MCF 10A (cell line): ENCODE measurements at regions not wholly inside any gene's neighbourhood (a gene's known extent, or its start where the extent isn't known, plus 50 kb on each side); places are given as distances from the start of the nearest gene placed in this dataset.

Experiments used
- BruUV-seq: library from RNA; stranded (reverse); fragments of 400-500 nt; replicated peaks from 2 replicates; lab custom pipeline; 2021; lab: Mats Ljungman, UMichigan
- CTCF ChIA-PET: fragments of 300-600 bp; sonication (Branson Sonifier 250); formaldehyde crosslinking; extraction: SDS; loops from one replicate; lab custom pipeline; 2021; ENCODE audit warnings: antibody characterized with exemption, inconsistent platforms; lab: Yijun Ruan, JAX
- POLR2A ChIA-PET: fragments of 300-600, 350-650 bp; sonication (Branson Sonifier 250); formaldehyde crosslinking; extraction: SDS; loops from one replicate; lab custom pipeline; 2020; ENCODE audit warnings: antibody characterized with exemption, inconsistent platforms; lab: Yijun Ruan, JAX
- DNase-seq: peaks from one replicate; pipeline ENCODE4 v3.0.0-alpha.2; 2018; ENCODE audit not compliant: unreplicated experiment
- H3K27ac Mint-ChIP-seq: one replicate; pipeline ENCODE4 v1.8.0; 2022; ENCODE audit warnings: mild to moderate bottlenecking, low read depth, mixed read lengths; ENCODE audit not compliant: unreplicated experiment
- H3K27me3 Mint-ChIP-seq: one replicate; pipeline ENCODE4 v1.8.0; 2022; ENCODE audit warnings: mixed read lengths; ENCODE audit not compliant: insufficient read depth, unreplicated experiment
- H3K36me3 Mint-ChIP-seq: one replicate; pipeline ENCODE4 v1.8.0; 2022; ENCODE audit warnings: mild to moderate bottlenecking, moderate library complexity, mixed read lengths; ENCODE audit not compliant: insufficient read depth, unreplicated experiment
- H3K4me1 Mint-ChIP-seq: one replicate; pipeline ENCODE4 v1.8.0; 2022; ENCODE audit warnings: mixed read lengths; ENCODE audit not compliant: insufficient read depth, unreplicated experiment
- H3K4me3 Mint-ChIP-seq: one replicate; pipeline ENCODE4 v1.8.0; 2022; ENCODE audit warnings: mild to moderate bottlenecking, moderate library complexity, mixed read lengths; ENCODE audit not compliant: unreplicated experiment
- H3K9me3 Mint-ChIP-seq: one replicate; pipeline ENCODE4 v1.8.0; 2022; ENCODE audit warnings: mixed read lengths; ENCODE audit not compliant: unreplicated experiment
- CTCF ChIP-seq: fragments of 200-600 bp; IDR thresholded peaks from one replicate; pipeline ENCODE4 v1.8.0; 2022; ENCODE audit warnings: antibody characterized with exemption, mild to moderate bottlenecking; ENCODE audit not compliant: unreplicated experiment
- intact Hi-C: fragments of 100-400 bp; cut with micrococcal nuclease; formaldehyde crosslinking; loops from 2 replicates; pipeline ENCODE4 v1.14.1; 2022

- CTCF ChIA-PET = no interaction called here
- intact Hi-C loops = no loop called here
- Mint-ChIP-seq H3K4me3 (no peak overlapping the region), H3K36me3 (no peaks in the 10 kb centered on the region), H3K4me1 (no peaks in the 10 kb centered on the region), H3K27ac (no peak overlapping the region), H3K27me3 (no peaks in the 10 kb centered on the region), H3K9me3 (no peaks in the 10 kb centered on the region)
- POLR2A ChIA-PET = no interaction called here
- BruUV-seq = no TSS peak
- peak; percentile 38 for DNase-seq
- no peak for TF ChIP-seq CTCF
Observed at GRCh38 chr9:29966247-29966646, 2393.0 kb upstream of the C9orf72 start.

GRCh38 chr9:29968831-29969230 lies 2395.6 kb upstream of the C9orf72 start:
- TF ChIP-seq CTCF = no peak
- ChIA-PET POLR2A (no interaction called here), CTCF (interaction anchor here (0.7 to 1.4 kb wide), 3 partner anchors 8 to 672 kb away, joined by 3 read pairs; no protein-coding TSS in a partner anchor)
- Mint-ChIP-seq H3K27me3 (no peaks in the 10 kb centered on the region), H3K4me1 (no peaks in the 10 kb centered on the region), H3K9me3 (no peaks in the 10 kb centered on the region), H3K27ac (no peak overlapping the region), H3K36me3 (no peaks in the 10 kb centered on the region), H3K4me3 (no peak overlapping the region)
- DNase-seq = no peak
- intact Hi-C loops = no loop called here
- BruUV-seq = no TSS peak

- BruUV-seq = no TSS peak
- intact Hi-C loops = no loop called here
- no peaks in the 10 kb centered on the region for H3K36me3 Mint-ChIP-seq
Observed at GRCh38 chr9:29969408-29969807, 2396.1 kb upstream of the C9orf72 start.

More at GRCh38 chr9:29969408-29969807, 2396.1 kb upstream of the C9orf72 start:
- no peaks in the 10 kb centered on the region for H3K4me1 Mint-ChIP-seq
- ChIA-PET POLR2A (no interaction called here), CTCF (interaction anchor here (1.1 to 1.4 kb wide), 2 partner anchors 9 to 11 kb away, joined by 3 read pairs; no protein-coding TSS in a partner anchor)
- H3K9me3 Mint-ChIP-seq = no peaks in the 10 kb centered on the region
- H3K4me3 Mint-ChIP-seq = no peak overlapping the region
- no peaks in the 10 kb centered on the region for H3K27me3 Mint-ChIP-seq
- no peak overlapping the region for H3K27ac Mint-ChIP-seq
- no peak for DNase-seq
- no peak for TF ChIP-seq CTCF
